ENCODE measurements at regions not wholly inside any gene's neighbourhood (a gene's known extent, or its start where the extent isn't known, plus 50 kb on each side); places are given as distances from the start of the nearest gene placed in this dataset.

- TF ChIP-seq CTCF (IDR thresholded peaks at IDR 0.05), result no peak
- TF ChIP-seq POLR2AphosphoS5 (IDR thresholded peaks at IDR 0.05; ENCODE audit: insufficient read depth in 1 of 2, low read depth in 1 of 2), result no peak
Measured at GRCh38 chr9:26723486-26723885, 169.1 kb downstream of the CAAP1 start.
